IPS-18a (cell line): ENCODE measurements at regions not wholly inside any gene's neighbourhood (a gene's known extent, or its start where the extent isn't known, plus 50 kb on each side); places are given as distances from the start of the nearest gene placed in this dataset.

Source experiments
- H3K27ac ChIP-seq: one replicate; pipeline ENCODE4 v1.5.1; 2013; ENCODE audit warnings: low read length
- H3K27me3 ChIP-seq: one replicate; pipeline ENCODE4 v1.6.1; 2013; ENCODE audit warnings: mild to moderate bottlenecking, low read length; ENCODE audit not compliant: control insufficient read depth, insufficient read depth
- H3K36me3 ChIP-seq: one replicate; pipeline ENCODE4 v1.6.1; 2013; ENCODE audit warnings: low read depth, low read length; ENCODE audit not compliant: control insufficient read depth
- H3K4me1 ChIP-seq: one replicate; pipeline ENCODE4 v1.6.1; 2013; ENCODE audit warnings: low read depth, low read length; ENCODE audit not compliant: control insufficient read depth
- H3K4me3 ChIP-seq: one replicate; pipeline ENCODE4 v1.5.1; 2013; ENCODE audit warnings: low read length
- H3K9ac ChIP-seq: one replicate; pipeline ENCODE4 v1.6.1; 2013; ENCODE audit warnings: mild to moderate bottlenecking, low read length, moderate library complexity
- H3K9me3 ChIP-seq: one replicate; pipeline ENCODE4 v1.6.1; 2013; ENCODE audit warnings: low read depth, low read length; ENCODE audit not compliant: control insufficient read depth

DNA sequence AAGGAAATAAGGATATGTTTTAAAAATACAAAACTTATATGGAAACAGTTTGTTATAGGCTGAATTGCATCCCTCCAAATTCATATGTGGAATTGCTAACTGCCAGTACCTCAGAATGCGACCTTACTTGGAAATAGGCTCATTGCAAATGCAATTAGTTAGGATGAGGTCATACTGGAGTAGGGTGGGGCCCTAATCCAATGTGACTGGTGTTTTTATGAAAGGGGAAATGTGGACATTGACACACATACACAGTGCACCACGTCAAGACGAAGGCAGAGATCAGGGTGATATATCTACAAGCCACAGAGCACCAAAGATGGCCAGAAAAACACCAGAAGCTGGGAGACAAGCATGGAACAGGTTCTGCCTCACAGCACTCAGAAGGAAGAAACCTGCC is 494.2 kb downstream of the TSN start:
- Histone ChIP-seq H3K9ac (no peak overlapping the region), H3K4me3 (no peak overlapping the region), H3K27ac (no peak overlapping the region), H3K36me3 (no peaks in the 10 kb centered on the region), H3K9me3 (no peaks in the 10 kb centered on the region), H3K27me3 (no peaks in the 10 kb centered on the region), H3K4me1 (no peaks in the 10 kb centered on the region)

DNA sequence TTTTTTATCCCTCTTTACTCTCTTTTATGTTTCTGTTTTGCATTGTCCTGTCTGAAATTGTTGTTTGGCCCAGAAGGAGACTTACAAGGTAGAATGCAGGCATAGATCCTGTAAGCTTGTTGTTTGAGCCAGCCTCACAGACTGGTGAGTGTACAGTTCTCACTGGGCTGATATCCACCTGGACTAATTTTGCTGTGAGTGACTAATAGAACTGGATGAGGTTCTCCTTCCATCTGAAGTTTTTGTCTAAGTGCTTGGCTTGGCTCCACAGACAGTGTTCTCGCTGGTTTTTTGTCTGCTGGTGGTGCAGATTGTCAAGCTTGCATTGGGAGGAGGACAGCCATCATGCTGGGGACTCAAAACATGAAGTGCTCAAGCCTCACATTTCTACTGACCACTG is 495.7 kb downstream of the TSN start:
- H3K27me3 ChIP-seq, result no peaks in the 10 kb centered on the region
- H3K9ac ChIP-seq, result no peak overlapping the region
- no peaks in the 10 kb centered on the region for H3K4me1 ChIP-seq
- no peak overlapping the region for H3K4me3 ChIP-seq
- H3K27ac ChIP-seq, result no peak overlapping the region
- no peaks in the 10 kb centered on the region for H3K36me3 ChIP-seq
- H3K9me3 ChIP-seq, result no peaks in the 10 kb centered on the region

DNA sequence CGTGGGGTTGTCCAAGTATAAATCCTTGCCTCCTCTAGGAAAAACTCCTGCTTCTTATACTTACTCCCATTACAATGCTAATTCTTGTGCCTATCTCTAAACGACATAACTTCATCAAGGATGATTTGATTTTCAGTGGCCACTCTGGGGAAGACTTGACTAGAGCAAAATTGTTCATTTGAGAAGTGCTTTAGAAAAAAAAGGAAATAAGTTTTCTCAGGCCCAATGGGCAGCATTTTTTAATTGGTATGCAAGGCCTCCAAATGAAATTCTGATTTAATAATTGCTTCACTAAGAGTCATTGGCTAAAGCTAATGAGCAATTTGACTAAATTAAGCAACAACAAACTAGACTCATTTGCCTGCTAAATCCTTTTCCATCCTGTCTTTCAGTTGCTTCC is 496.1 kb downstream of the TSN start:
- Histone ChIP-seq H3K4me3 (no peak overlapping the region), H3K27ac (no peak overlapping the region), H3K9me3 (no peaks in the 10 kb centered on the region), H3K27me3 (no peaks in the 10 kb centered on the region), H3K4me1 (no peaks in the 10 kb centered on the region), H3K9ac (no peak overlapping the region), H3K36me3 (no peaks in the 10 kb centered on the region)

DNA sequence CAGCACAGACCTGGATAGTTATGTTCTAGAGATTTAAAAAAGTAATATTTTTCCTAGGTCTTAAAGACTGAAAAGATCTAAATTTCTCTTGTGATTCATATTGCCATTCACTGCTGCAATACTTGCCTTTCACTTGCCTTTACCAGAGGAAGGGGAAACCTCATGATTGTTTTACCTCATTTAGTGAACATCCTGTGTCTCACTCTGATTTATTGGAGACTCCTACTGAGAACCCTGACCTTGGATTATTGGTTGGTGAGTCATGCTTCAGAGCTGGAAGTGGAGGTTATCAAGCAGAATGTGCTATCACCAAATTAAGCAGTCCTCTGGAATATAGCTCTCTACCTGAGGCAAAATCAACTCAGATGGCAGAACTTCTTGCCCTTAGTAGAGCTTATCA is 500.5 kb downstream of the TSN start:
- H3K27me3 ChIP-seq, result no peaks in the 10 kb centered on the region
- H3K4me3 ChIP-seq, result no peak overlapping the region
- H3K27ac ChIP-seq, result no peak overlapping the region

DNA sequence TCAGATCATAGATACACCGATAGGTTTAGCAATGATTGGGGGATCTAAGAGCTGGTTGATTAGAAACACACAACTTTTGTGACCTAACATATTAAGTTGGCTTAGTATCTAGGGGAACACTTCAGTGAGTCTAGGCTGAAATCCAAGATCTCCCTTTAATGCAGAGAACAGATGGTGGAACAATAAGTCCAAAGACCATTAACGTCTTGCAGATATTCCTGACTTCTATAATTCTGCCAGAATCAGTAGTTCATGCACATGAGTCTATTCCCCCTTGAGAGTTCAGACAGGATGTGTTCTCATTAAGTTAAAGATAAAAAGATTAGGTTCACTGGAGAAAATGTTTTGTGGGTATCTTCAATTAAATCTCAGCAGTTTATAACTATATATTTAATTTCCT is 506.5 kb downstream of the TSN start:
- H3K4me1 ChIP-seq, result no peaks in the 10 kb centered on the region
- no peaks in the 10 kb centered on the region for H3K36me3 ChIP-seq
- no peaks in the 10 kb centered on the region for H3K27me3 ChIP-seq
- H3K9ac ChIP-seq, result no peak overlapping the region
- H3K9me3 ChIP-seq, result no peaks in the 10 kb centered on the region
- no peak overlapping the region for H3K4me3 ChIP-seq
- H3K27ac ChIP-seq, result no peak overlapping the region

More for the DNA sequence above, 500.5 kb downstream of the TSN start:
- Histone ChIP-seq H3K4me1 (no peaks in the 10 kb centered on the region), H3K9ac (no peak overlapping the region), H3K36me3 (no peaks in the 10 kb centered on the region), H3K9me3 (no peaks in the 10 kb centered on the region)

DNA sequence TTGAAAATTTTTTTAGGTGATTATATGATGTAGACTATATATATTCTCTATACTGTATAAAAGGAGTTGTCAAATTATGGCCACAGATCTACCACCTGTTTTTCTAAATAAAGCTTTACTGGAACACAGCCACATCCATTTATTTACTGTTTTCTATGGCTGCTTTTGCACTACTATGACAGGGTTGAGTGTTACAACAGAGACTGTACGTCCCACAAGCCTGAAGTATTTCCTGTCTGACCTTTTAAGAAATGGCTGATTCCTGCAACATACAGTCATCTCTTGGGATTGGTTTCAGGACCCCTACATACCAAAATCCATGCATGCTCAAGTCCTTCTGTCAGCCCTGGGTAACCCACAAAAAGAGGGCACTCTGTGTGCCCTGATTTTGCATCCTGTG is 508.3 kb downstream of the TSN start:
- Histone ChIP-seq H3K36me3 (no peaks in the 10 kb centered on the region), H3K4me3 (no peak overlapping the region), H3K4me1 (no peaks in the 10 kb centered on the region), H3K27ac (no peak overlapping the region), H3K9me3 (no peaks in the 10 kb centered on the region), H3K27me3 (no peaks in the 10 kb centered on the region), H3K9ac (no peak overlapping the region)

DNA sequence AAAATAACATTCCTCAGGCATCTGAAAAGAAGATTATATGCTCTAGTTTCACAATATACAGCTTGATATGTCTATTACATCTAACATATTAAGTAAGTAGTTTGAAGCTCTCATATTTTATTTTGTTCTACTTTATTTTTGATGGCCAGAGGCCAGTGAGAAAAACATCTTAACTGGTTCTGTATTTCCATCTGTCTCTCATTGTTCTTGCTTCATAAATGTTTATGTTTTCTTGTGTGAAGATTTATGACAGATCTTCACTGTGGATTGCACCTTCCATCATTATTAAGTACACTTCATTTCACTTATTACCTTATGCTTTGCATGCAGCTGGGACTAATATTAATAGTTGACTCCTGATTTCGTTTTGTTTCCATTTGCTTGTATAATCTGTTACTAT is 511.2 kb downstream of the TSN start:
- Histone ChIP-seq H3K9ac (no peak overlapping the region), H3K27ac (no peak overlapping the region), H3K4me1 (no peaks in the 10 kb centered on the region), H3K27me3 (no peaks in the 10 kb centered on the region), H3K36me3 (no peaks in the 10 kb centered on the region), H3K4me3 (no peak overlapping the region), H3K9me3 (no peaks in the 10 kb centered on the region)

DNA sequence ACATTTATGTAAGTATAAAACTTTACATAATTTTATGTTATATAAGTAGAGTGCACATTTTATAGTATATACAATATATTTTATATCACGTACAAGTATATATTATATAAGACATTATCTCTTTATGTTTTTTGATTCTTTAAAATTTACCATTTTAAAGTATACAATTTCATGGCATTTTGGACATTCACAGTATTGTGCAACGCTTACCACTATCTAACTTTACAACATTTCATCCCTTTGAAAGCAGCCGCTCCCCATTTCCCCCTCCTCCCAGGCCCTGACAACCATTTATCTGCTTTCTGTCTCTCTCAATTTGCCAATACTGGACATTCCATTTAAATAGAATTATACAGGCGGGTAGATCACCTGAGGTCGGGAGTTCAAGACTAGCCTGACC is 512.5 kb downstream of the TSN start:
- Histone ChIP-seq H3K27ac (no peak overlapping the region), H3K9me3 (no peaks in the 10 kb centered on the region), H3K27me3 (no peaks in the 10 kb centered on the region), H3K4me3 (no peak overlapping the region), H3K36me3 (no peaks in the 10 kb centered on the region), H3K9ac (no peak overlapping the region), H3K4me1 (no peaks in the 10 kb centered on the region)

DNA sequence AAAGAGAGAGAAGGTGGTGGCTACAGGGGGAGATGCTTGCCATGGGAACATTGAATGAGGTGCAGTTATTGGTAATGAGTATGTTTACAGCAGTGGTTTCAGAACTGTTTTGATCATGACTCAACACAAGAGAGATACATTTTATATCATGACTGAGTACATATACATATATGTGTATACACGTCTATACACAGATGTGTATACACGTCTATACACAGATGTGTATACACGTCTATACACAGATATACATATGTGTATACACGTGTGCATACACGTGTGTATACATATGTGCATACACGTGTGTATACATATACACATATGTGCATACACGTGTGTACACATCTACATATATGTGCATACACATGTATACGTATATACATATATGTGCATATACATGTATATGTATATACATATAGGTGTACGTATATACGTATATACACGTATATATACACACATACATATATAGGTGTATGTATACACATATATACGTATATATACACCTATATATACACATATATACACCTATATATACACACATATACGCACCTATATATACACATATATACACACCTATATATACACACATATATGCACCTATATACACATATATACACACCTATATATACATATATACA is 518.5 kb downstream of the TSN start:
- Histone ChIP-seq H3K4me1 (no peaks in the 10 kb centered on the region), H3K36me3 (no peaks in the 10 kb centered on the region), H3K27me3 (no peaks in the 10 kb centered on the region), H3K9ac (no peak overlapping the region), H3K4me3 (no peak overlapping the region), H3K27ac (no peak overlapping the region), H3K9me3 (peaks cover 5% of the 10 kb centered on the region)

DNA sequence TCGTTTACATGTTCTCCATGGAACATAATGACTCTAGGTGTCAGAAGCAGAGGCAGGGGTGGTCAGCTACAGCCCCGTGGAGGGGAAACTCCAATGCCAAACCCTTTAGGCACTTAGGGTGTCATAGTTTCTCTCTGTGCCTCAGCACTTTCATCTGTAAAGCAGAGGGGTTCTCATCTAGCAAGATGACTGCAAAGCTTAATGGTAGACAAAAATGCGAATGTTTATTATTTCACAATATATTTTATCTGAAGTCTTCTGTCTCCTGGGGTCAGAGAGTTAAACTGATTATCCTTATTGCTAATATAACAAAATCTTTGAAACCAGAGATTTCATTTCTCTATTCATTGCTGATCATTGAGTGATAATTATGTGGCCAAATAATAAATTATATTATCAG is 522.5 kb downstream of the TSN start:
- H3K36me3 ChIP-seq, result no peaks in the 10 kb centered on the region
- no peak overlapping the region for H3K9ac ChIP-seq
- peaks cover 5% of the 10 kb centered on the region for H3K9me3 ChIP-seq
- no peak overlapping the region for H3K4me3 ChIP-seq
- H3K4me1 ChIP-seq, result no peaks in the 10 kb centered on the region
- no peak overlapping the region for H3K27ac ChIP-seq
- H3K27me3 ChIP-seq, result no peaks in the 10 kb centered on the region

DNA sequence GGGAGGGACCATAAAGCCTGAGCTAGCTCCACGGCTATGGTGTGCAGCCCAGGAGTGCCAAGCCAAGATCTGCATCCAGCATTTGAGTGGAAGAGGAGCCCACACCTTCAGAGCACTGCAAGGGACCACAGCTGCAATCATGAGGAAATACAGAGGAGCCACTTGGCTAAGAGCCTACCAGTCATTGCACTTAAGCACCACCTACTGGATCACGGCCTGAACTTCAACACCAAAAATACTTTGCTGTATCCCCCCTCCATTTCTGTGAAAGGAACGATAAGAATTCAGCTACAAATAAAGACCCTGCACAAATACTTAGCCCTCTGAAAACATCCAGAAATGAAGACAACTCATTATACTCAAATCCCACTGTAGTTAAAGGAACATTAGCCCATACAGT is 545.3 kb downstream of the TSN start:
- no peaks in the 10 kb centered on the region for H3K27me3 ChIP-seq
- no peak overlapping the region for H3K4me3 ChIP-seq
- H3K9me3 ChIP-seq, result peaks cover 8% of the 10 kb centered on the region
- H3K27ac ChIP-seq, result no peak overlapping the region
- no peaks in the 10 kb centered on the region for H3K36me3 ChIP-seq
- H3K4me1 ChIP-seq, result no peaks in the 10 kb centered on the region
- no peak overlapping the region for H3K9ac ChIP-seq

DNA sequence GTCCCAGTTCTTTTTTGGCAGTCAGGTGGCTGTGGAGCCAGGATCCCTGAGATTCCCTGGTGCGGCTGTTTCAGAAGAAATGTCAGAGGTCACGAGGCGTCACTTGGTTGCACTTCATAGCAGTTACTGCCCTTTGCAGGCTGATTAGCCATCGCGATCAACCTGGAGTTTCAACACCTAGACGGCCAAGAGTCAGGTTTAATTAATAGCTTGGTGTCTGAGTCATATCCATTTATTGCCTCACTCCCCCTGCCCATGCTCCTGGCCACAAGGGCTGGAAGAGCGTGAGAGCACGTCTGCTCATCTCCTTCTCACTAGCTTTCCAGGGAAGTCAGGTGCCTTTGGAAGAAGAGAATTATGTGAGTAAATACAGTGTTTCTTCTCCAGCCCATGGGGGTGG is 552.3 kb downstream of the TSN start:
- no peaks in the 10 kb centered on the region for H3K4me1 ChIP-seq
- H3K27ac ChIP-seq, result no peak overlapping the region
- H3K27me3 ChIP-seq, result no peaks in the 10 kb centered on the region

More for the DNA sequence above, 552.3 kb downstream of the TSN start:
- H3K36me3 ChIP-seq, result no peaks in the 10 kb centered on the region
- H3K9ac ChIP-seq, result no peak overlapping the region
- no peaks in the 10 kb centered on the region for H3K9me3 ChIP-seq
- no peak overlapping the region for H3K4me3 ChIP-seq
